ENCODE measurements at regions not wholly inside any gene's neighbourhood (a gene's known extent, or its start where the extent isn't known, plus 50 kb on each side); places are given as distances from the start of the nearest gene placed in this dataset.

GRCh38 chr2:160908157-160908556, 252.1 kb upstream of the TANK start:
- Histone ChIP-seq H3K9me3 (no peaks in the 10 kb centered on the region), H3K27me3 (no peaks in the 10 kb centered on the region), H3K4me1 (no peaks in the 10 kb centered on the region), H3K4me3 (no peak overlapping the region), H3K27ac (no peak overlapping the region), H3K36me3 (no peaks in the 10 kb centered on the region)
- TF ChIP-seq POLR2A (IDR thresholded peaks at IDR 0.05), result no peak
- TF ChIP-seq, protein P1, sequence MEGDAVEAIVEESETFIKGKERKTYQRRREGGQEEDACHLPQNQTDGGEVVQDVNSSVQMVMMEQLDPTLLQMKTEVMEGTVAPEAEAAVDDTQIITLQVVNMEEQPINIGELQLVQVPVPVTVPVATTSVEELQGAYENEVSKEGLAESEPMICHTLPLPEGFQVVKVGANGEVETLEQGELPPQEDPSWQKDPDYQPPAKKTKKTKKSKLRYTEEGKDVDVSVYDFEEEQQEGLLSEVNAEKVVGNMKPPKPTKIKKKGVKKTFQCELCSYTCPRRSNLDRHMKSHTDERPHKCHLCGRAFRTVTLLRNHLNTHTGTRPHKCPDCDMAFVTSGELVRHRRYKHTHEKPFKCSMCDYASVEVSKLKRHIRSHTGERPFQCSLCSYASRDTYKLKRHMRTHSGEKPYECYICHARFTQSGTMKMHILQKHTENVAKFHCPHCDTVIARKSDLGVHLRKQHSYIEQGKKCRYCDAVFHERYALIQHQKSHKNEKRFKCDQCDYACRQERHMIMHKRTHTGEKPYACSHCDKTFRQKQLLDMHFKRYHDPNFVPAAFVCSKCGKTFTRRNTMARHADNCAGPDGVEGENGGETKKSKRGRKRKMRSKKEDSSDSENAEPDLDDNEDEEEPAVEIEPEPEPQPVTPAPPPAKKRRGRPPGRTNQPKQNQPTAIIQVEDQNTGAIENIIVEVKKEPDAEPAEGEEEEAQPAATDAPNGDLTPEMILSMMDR (IDR thresholded peaks at IDR 0.05), result no peak
- DNase-seq, result no peak

DNA sequence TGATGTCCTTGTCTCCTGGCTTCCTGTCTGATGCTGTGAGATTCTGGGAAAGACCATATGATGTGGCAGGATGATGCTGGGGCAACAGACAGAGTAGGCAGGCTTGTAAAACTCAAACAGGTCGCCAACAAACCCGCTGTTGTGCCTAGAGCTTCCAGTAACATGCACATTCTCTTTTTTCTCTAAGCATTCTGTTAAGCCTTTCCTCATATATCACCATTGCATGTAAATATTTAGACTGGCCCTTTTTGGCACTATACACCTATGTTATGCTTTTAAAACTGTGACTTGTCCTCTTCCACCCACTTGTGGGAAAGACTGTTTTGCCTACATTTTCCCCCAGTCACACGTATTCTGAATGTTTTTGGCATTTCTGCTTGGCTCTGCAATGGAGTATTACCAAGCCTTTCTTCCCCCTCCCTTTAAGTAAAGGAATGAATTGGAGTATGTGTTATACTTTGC, 250.4 kb upstream of the TANK start:
- Histone ChIP-seq H3K27me3 (no peaks in the 10 kb centered on the region), H3K4me3 (no peak overlapping the region), H3K27ac (peak overlapping the region in 2 of 4 donors; percentile 1 to 61), H3K4me1 (no peaks in the 10 kb centered on the region), H3K36me3 (no peaks in the 10 kb centered on the region), H3K9me3 (no peaks in the 10 kb centered on the region)
- no peak for TF ChIP-seq POLR2A (IDR thresholded peaks at IDR 0.05)
- TF ChIP-seq, protein P1 (IDR thresholded peaks at IDR 0.05), result no peak
- DNase-seq, result no peak

- DNase-seq, result no peak
- peak overlapping the region in 1 of 4 donors; percentile 61 for H3K27ac ChIP-seq
Observed at GRCh38 chr2:160910681-160911080, 249.5 kb upstream of the TANK start.

GRCh38 chr2:160911258-160911657, 249.0 kb upstream of the TANK start:
- Histone ChIP-seq H3K4me3 (no peak overlapping the region), H3K9me3 (no peaks in the 10 kb centered on the region), H3K27ac (peak overlapping the region in 1 of 4 donors; percentile 61), H3K36me3 (no peaks in the 10 kb centered on the region), H3K27me3 (no peaks in the 10 kb centered on the region), H3K4me1 (no peaks in the 10 kb centered on the region)
- TF ChIP-seq, protein P1 (IDR thresholded peaks at IDR 0.05), result no peak
- no peak for TF ChIP-seq POLR2A (IDR thresholded peaks at IDR 0.05)
- DNase-seq, result no peak

More at GRCh38 chr2:160910681-160911080, 249.5 kb upstream of the TANK start:
- H3K4me1 ChIP-seq, result no peaks in the 10 kb centered on the region
- no peaks in the 10 kb centered on the region for H3K27me3 ChIP-seq
- H3K4me3 ChIP-seq, result no peak overlapping the region
- no peaks in the 10 kb centered on the region for H3K9me3 ChIP-seq
- no peaks in the 10 kb centered on the region for H3K36me3 ChIP-seq
- TF ChIP-seq POLR2A (IDR thresholded peaks at IDR 0.05), result no peak
- TF ChIP-seq, protein P1 (IDR thresholded peaks at IDR 0.05), result no peak

- Histone ChIP-seq H3K27ac (no peak overlapping the region), H3K36me3 (no peaks in the 10 kb centered on the region), H3K4me3 (no peak overlapping the region), H3K27me3 (no peaks in the 10 kb centered on the region), H3K4me1 (no peaks in the 10 kb centered on the region), H3K9me3 (no peaks in the 10 kb centered on the region)
- TF ChIP-seq, protein P1 (IDR thresholded peaks at IDR 0.05), result no peak
- TF ChIP-seq POLR2A (IDR thresholded peaks at IDR 0.05), result no peak
- DNase-seq, result no peak
Observed at GRCh38 chr2:160912276-160912675, 248.0 kb upstream of the TANK start.

GRCh38 chr2:160913323-160913722, 246.9 kb upstream of the TANK start:
- Histone ChIP-seq H3K9me3 (no peaks in the 10 kb centered on the region), H3K4me1 (no peaks in the 10 kb centered on the region), H3K27me3 (no peaks in the 10 kb centered on the region), H3K27ac (no peak overlapping the region), H3K4me3 (no peak overlapping the region), H3K36me3 (no peaks in the 10 kb centered on the region)
- no peak for TF ChIP-seq POLR2A (IDR thresholded peaks at IDR 0.05)
- TF ChIP-seq, protein P1 (IDR thresholded peaks at IDR 0.05), result no peak
- DNase-seq, result no peak

Data from Peyer's patch (tissue), 4 donors.